ENCODE measurements at regions not wholly inside any gene's neighbourhood (a gene's known extent, or its start where the extent isn't known, plus 50 kb on each side); places are given as distances from the start of the nearest gene placed in this dataset.

DNA sequence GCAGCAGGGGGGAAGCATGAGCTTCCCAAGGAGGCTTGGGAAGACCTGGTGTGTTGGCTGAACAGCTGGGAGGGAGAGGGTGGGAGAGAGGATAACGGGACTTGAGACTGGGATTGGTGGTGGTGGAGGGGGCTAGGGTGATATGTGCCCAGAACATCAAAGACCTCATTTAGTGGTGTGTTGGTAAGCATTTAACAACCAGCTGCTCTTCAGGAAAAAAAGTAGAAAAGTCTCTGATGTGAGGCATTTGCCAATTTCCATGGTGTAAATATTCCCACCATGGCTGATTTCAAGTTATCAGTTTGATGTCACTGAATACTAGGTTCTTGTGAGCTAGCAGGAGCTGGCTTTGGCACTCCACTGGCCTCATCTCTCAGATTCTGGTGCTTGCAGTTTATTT is 170.8 kb downstream of the MACROH2A1 start:
- no peak overlapping the region for H3K4me3 ChIP-seq (ENCODE audit: low read length)
- no peak overlapping the region for H3K27ac ChIP-seq (ENCODE audit: low read depth, low read length)
- H3K36me3 ChIP-seq (ENCODE audit: control insufficient read depth, insufficient read depth, low read length): no peaks in the 10 kb centered on the region
- H3K27me3 ChIP-seq (ENCODE audit: control insufficient read depth, insufficient read depth, low read length): peaks cover 3% of the 10 kb centered on the region
- H3K4me1 ChIP-seq (ENCODE audit: control insufficient read depth, insufficient read depth, low read length): peaks cover 4% of the 10 kb centered on the region
- H3K9ac ChIP-seq (ENCODE audit: low read length): no peak overlapping the region

DNA sequence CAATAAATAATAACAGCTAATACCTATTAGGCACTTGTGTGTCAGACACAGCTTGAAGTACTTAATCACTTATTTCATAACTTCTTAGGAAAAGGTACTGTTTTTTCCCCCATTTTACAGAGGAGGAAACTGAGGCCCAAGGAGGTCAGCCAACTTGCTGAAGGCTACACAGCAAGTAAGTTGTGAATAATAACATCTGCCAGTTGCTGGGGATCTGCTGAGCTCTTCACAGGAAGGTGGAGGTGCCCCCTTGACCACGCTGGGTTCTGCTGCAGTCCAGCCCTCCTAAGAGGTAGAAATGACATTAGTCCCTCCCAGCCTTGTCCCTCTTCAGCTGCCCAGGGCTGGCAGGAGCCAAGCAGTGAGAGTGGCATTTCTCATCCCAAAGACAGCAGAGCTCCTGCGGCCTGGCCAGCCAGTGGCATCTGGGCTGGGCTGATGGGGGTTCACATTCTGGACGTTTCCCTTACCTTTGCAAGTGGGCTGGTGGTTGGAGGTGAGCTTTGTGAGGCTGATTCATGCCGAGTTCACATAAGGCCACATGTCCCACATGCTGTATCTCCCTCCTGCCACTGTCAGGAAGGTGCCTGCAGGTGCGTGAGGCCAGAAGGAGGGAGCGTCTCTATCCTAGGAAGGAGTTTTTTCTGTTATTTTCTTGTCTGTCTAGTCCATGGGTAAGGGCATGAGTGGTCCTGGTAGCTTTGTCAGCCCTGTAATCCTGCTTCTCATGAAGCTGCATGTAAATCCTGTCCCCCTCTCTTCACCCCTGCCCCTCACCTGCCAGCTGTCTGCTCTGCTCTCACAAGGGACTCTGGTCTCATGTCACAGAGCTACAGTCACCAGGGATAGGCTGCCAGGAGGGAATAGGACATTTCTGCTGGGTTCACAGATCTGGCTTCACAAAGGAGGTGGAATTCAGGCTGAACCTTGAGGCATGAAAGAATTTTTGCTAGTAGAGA is 171.7 kb downstream of the MACROH2A1 start:
- Histone ChIP-seq H3K4me3 (ENCODE audit: low read length) (no peak overlapping the region), H3K4me1 (ENCODE audit: control insufficient read depth, insufficient read depth, low read length) (peaks cover 4% of the 10 kb centered on the region), H3K27ac (ENCODE audit: low read depth, low read length) (no peak overlapping the region)

DNA sequence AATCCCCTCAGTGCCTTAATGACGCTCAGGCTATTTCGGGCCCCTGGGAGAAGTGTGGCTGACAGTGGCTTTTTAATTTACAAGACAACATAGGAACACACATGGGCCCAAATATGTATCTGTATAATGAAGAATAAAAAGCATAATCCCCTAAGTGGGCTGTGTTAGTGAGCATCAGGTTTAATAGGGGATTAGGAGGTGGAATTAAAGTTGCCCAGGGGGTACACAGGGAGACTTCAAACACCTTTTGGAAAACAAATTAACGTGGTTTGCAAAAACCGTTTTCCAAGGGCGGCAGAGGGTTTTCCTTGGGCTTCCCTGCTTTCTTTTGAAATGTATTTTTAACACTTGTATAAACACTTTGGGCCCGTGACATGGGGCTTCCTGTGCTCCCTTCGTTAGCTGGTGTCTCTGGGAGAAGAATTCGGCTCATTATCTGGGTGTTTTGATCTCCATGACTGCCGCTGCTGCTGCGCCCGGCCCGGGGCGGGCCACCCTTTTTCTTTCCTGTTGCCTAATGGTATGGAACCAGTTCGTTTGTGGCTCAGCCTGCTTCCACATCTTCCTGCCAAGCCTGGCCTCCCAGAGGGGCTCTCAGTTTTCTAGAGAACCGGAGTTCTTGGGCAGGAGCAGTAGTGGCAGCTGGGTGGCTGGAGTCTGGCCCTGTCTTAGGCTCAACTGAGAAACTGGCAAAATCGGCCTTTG is 173.0 kb downstream of the MACROH2A1 start:
- Histone ChIP-seq H3K9ac (ENCODE audit: low read length) (no peak overlapping the region), H3K27ac (ENCODE audit: low read depth, low read length) (no peak overlapping the region), H3K4me3 (ENCODE audit: low read length) (no peak overlapping the region), H3K36me3 (ENCODE audit: control insufficient read depth, insufficient read depth, low read length) (no peaks in the 10 kb centered on the region), H3K27me3 (ENCODE audit: control insufficient read depth, insufficient read depth, low read length) (peaks cover 4% of the 10 kb centered on the region), H3K4me1 (ENCODE audit: control insufficient read depth, insufficient read depth, low read length) (peaks cover 4% of the 10 kb centered on the region)

More for the DNA sequence above, 171.7 kb downstream of the MACROH2A1 start:
- H3K36me3 ChIP-seq (ENCODE audit: control insufficient read depth, insufficient read depth, low read length): no peaks in the 10 kb centered on the region
- H3K27me3 ChIP-seq (ENCODE audit: control insufficient read depth, insufficient read depth, low read length): peaks cover 4% of the 10 kb centered on the region
- no peak overlapping the region for H3K9ac ChIP-seq (ENCODE audit: low read length)

DNA sequence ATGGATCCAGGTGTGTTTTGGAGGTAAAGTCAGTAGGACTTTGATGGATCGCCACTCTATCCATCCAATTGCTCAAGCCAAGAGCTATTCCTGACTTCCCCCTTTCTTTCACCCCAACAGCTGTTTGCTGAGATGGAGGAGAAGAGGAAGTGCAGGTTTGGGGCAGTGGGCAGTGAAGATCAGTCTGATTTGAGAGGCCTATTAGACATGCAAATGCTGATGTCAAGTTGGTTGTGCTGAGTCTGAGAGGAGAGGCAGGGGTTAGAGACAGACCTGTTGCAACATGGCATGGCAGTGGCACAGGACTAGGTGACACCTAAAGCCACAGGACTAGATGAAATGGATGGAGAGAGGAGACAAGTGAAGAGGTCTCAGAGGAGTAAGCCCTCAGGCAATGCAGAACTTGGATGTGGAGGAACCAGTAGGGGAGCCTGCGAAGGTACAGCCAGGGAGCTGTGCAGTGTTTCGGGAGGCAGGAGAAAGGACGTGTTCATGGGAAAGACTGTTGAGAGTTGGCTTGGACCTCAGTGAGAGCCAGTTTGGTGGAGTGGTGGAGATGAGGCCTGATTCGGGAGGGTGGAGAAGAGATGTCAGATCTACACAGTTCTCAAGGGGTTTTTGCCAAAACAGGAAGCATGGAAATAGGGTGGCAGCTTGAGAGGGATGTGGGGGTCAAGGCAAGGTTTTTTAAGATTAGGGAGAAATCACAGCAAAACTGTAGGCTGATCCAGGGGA is 175.0 kb downstream of the MACROH2A1 start:
- Histone ChIP-seq H3K36me3 (ENCODE audit: control insufficient read depth, insufficient read depth, low read length) (no peaks in the 10 kb centered on the region), H3K27me3 (ENCODE audit: control insufficient read depth, insufficient read depth, low read length) (peaks cover 4% of the 10 kb centered on the region), H3K4me1 (ENCODE audit: control insufficient read depth, insufficient read depth, low read length) (no peaks in the 10 kb centered on the region), H3K27ac (ENCODE audit: low read depth, low read length) (no peak overlapping the region), H3K4me3 (ENCODE audit: low read length) (no peak overlapping the region), H3K9ac (ENCODE audit: low read length) (no peak overlapping the region)

DNA sequence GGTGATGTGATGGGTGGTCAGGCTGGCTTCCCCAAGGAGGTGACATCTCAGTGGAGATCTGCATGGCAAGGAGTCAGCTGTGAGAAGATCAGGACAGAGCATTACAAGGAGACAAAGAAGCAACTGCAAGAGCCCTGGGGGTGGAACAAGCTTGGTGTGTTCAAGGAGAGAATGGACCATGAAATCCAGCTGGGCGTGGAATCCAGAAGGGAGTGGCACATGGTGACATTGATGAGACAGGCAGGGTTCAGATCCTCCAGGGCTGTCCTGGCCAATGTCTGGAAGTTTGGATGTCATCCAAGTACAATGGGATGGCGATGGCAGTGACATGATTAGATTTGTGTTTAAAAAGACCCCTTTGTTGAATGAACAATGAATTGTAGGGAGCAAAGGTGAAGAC is 175.6 kb downstream of the MACROH2A1 start:
- H3K27me3 ChIP-seq (ENCODE audit: control insufficient read depth, insufficient read depth, low read length): peaks cover 4% of the 10 kb centered on the region
- no peak overlapping the region for H3K27ac ChIP-seq (ENCODE audit: low read depth, low read length)
- no peaks in the 10 kb centered on the region for H3K4me1 ChIP-seq (ENCODE audit: control insufficient read depth, insufficient read depth, low read length)
- no peak overlapping the region for H3K9ac ChIP-seq (ENCODE audit: low read length)
- no peak overlapping the region for H3K4me3 ChIP-seq (ENCODE audit: low read length)
- no peaks in the 10 kb centered on the region for H3K36me3 ChIP-seq (ENCODE audit: control insufficient read depth, insufficient read depth, low read length)

DNA sequence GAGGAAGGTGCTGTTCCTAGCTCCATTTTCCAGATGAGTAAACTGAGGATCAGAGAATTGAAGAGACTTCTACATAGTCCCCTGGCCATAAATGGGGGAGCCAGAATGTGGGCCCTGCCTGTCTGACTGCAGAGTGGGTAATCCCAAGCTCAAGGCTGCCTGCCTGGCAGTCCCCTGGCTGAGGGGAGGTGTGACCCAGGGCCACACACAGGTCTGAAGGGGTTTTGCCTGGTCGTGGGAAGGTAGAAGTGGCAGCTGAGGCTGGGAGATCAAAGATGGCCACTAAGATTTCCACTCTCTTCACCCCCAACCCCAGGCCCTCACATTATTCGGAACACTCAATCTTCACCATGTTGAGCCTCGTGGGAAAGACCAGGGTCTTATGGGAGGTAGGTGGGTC is 176.3 kb downstream of the MACROH2A1 start:
- peaks cover 4% of the 10 kb centered on the region for H3K27me3 ChIP-seq (ENCODE audit: control insufficient read depth, insufficient read depth, low read length)
- no peak overlapping the region for H3K27ac ChIP-seq (ENCODE audit: low read depth, low read length)

DNA sequence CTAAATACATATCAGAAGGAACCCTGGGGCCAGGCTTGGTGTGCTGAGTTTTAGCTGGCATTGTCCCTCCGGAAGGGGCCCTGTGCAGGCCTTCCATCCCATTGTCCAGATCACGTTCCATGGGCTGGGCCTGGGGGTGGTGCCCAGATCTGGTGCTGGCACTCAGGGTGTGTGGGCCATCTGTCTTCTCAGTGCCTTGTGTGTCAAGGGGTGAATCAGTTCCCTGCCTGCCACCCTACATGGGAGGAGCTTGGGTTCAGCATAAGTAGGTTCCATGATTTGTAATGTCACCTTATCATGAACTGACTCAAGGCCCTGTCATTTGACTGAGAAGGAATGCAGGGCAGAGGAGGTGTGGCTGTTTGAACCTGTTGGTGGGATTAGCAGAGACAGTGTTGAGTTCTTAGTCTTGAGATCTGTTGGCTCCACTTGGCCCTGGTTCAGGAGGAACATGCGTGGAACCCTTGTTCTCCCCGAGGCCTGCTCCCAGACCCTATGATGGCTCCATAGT is 176.8 kb downstream of the MACROH2A1 start:
- Histone ChIP-seq H3K4me1 (ENCODE audit: control insufficient read depth, insufficient read depth, low read length) (no peaks in the 10 kb centered on the region), H3K27ac (ENCODE audit: low read depth, low read length) (no peak overlapping the region), H3K4me3 (ENCODE audit: low read length) (no peak overlapping the region), H3K9ac (ENCODE audit: low read length) (no peak overlapping the region), H3K27me3 (ENCODE audit: control insufficient read depth, insufficient read depth, low read length) (peaks cover 4% of the 10 kb centered on the region), H3K36me3 (ENCODE audit: control insufficient read depth, insufficient read depth, low read length) (no peaks in the 10 kb centered on the region)

More for the DNA sequence above, 176.3 kb downstream of the MACROH2A1 start:
- H3K4me3 ChIP-seq (ENCODE audit: low read length): no peak overlapping the region
- H3K4me1 ChIP-seq (ENCODE audit: control insufficient read depth, insufficient read depth, low read length): no peaks in the 10 kb centered on the region
- no peaks in the 10 kb centered on the region for H3K36me3 ChIP-seq (ENCODE audit: control insufficient read depth, insufficient read depth, low read length)
- H3K9ac ChIP-seq (ENCODE audit: low read length): no peak overlapping the region

DNA sequence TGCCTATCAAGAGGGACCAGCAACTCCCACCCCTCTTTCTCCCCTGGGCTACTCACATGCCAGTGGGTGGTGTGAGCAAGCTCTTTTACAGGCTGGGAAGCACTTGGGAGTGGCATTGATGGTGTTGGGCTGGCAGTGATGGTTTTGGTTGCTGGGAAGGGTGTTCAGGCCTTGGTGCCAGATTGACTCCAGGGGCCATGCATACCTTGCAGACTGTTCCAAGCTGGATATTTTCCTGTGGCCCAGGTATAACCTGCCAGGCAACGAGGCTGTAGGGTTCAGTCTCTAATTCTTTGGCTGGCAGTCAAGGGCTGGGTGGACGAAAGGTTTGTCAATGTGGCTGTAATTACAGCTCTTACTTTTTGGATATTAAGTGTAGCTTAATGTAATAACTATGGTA is 177.3 kb downstream of the MACROH2A1 start:
- Histone ChIP-seq H3K27me3 (ENCODE audit: control insufficient read depth, insufficient read depth, low read length) (peaks cover 4% of the 10 kb centered on the region), H3K27ac (ENCODE audit: low read depth, low read length) (no peak overlapping the region), H3K4me1 (ENCODE audit: control insufficient read depth, insufficient read depth, low read length) (no peaks in the 10 kb centered on the region)

DNA sequence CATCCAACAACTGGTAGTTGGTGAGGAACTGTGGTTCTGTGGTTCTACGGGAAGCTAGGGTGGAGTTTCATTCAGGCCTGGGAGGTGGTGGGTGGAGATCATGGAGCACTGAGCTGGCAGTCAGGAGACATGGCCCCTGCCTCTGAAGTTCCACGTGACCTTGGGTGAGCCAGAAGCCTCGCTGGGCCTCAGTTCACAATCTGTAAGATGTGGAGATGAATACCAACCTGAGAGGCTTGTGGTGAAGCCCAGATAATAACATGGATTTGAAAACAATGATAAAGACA is 177.9 kb downstream of the MACROH2A1 start:
- no peaks in the 10 kb centered on the region for H3K4me1 ChIP-seq (ENCODE audit: control insufficient read depth, insufficient read depth, low read length)
- H3K27ac ChIP-seq (ENCODE audit: low read depth, low read length): no peak overlapping the region
- H3K36me3 ChIP-seq (ENCODE audit: control insufficient read depth, insufficient read depth, low read length): no peaks in the 10 kb centered on the region
- H3K4me3 ChIP-seq (ENCODE audit: low read length): no peak overlapping the region
- H3K9ac ChIP-seq (ENCODE audit: low read length): no peak overlapping the region
- H3K27me3 ChIP-seq (ENCODE audit: control insufficient read depth, insufficient read depth, low read length): peaks cover 4% of the 10 kb centered on the region

More for the DNA sequence above, 177.3 kb downstream of the MACROH2A1 start:
- no peak overlapping the region for H3K4me3 ChIP-seq (ENCODE audit: low read length)
- no peaks in the 10 kb centered on the region for H3K36me3 ChIP-seq (ENCODE audit: control insufficient read depth, insufficient read depth, low read length)
- H3K9ac ChIP-seq (ENCODE audit: low read length): no peak overlapping the region

DNA sequence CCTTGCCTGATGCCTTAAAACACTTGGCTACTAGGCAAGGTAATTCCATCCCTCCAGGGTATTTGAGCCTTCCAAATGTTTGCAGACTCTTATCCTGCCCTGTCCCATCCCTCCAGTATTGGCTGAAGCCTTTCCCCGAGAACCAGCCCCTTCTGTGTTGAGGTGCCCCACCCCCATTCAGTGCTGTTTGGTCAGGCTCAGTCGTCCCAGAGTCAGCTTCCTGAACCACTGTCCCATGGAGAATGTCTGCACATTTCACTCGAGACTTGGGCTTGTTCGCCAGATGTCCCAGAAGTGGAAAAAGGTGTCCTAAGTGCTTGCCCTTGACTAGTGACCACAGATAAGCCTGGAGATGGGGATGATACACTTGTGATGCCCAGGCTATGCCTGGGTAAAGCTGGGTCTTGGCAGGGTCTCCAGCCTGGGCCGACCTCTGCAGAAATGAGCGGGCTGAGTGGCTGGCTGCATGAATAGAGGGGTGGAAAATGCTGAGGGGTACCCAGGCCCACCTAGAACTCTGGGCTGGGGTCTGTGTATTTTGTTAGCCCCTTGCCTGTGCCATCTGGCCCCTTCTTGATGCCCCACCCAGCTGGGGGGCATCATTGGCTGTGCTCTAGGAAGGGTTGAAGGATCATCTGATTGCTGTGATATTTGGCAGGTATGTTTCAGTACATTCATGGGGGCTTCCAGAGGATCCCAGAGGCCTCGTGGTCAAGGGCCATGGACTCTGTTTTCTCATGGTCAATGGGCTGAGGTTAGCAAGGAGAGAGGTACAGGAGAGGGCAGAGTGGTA is 178.4 kb downstream of the MACROH2A1 start:
- H3K4me1 ChIP-seq (ENCODE audit: control insufficient read depth, insufficient read depth, low read length): no peaks in the 10 kb centered on the region
- H3K27me3 ChIP-seq (ENCODE audit: control insufficient read depth, insufficient read depth, low read length): peaks cover 4% of the 10 kb centered on the region
- H3K9ac ChIP-seq (ENCODE audit: low read length): no peak overlapping the region
- H3K4me3 ChIP-seq (ENCODE audit: low read length): no peak overlapping the region
- no peak overlapping the region for H3K27ac ChIP-seq (ENCODE audit: low read depth, low read length)
- no peaks in the 10 kb centered on the region for H3K36me3 ChIP-seq (ENCODE audit: control insufficient read depth, insufficient read depth, low read length)

DNA sequence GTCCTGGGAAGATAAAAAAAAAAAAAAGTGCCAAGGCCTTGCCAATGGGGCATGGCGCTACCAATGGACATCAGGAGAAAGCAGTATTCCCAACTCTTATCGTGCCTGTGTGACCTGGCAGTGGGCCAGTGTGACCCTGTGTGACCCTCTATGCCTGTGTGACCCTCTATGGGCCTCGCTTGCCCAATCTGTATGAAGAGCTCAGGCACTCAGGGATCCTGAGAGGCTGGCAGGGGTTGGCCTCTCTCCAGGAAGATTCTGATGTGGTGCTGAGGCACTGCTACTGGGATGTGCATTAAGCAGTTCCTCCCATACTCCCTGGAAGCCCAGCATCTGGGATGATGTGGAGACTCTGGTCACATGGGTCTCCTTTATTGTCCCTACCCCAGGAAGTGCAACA is 179.2 kb downstream of the MACROH2A1 start:
- Histone ChIP-seq H3K27ac (ENCODE audit: low read depth, low read length) (no peak overlapping the region), H3K4me1 (ENCODE audit: control insufficient read depth, insufficient read depth, low read length) (no peaks in the 10 kb centered on the region), H3K27me3 (ENCODE audit: control insufficient read depth, insufficient read depth, low read length) (peaks cover 4% of the 10 kb centered on the region), H3K9ac (ENCODE audit: low read length) (no peak overlapping the region), H3K36me3 (ENCODE audit: control insufficient read depth, insufficient read depth, low read length) (no peaks in the 10 kb centered on the region), H3K4me3 (ENCODE audit: low read length) (no peak overlapping the region)
